ENCODE measurements at regions not wholly inside any gene's neighbourhood (a gene's known extent, or its start where the extent isn't known, plus 50 kb on each side); places are given as distances from the start of the nearest gene placed in this dataset.

- TF ChIP-seq POLR2A (IDR thresholded peaks at IDR 0.05) = no peak
- TF ChIP-seq CTCF (IDR thresholded peaks at IDR 0.05) = no peak
These were observed 153.0 kb downstream of the ICE1 start for GRCh38 chr5:5575461-5575860.

Data from breast epithelium (tissue), 3 donors.